Esophagus muscularis mucosa (tissue), 4 donors: ENCODE measurements at regions not wholly inside any gene's neighbourhood (a gene's known extent, or its start where the extent isn't known, plus 50 kb on each side); places are given as distances from the start of the nearest gene placed in this dataset.

Experiments used
- DNase-seq: peaks from one replicate; pipeline ENCODE4 v3.0.0-alpha.2; 2017; ENCODE audit errors: extremely low spot score
- H3K27ac ChIP-seq, 4 donors: fragments of 200-600 bp; sonication (generic); replicated peaks in 1 of 4; 1 replicate in 3 of 4; 2 replicates in 1 of 4; pipeline ENCODE4 v1.5.1; 2016 to 2019; ENCODE audit warnings: mild to moderate bottlenecking in 1 of 4
- H3K27me3 ChIP-seq, 4 donors: fragments of 200-600 bp; sonication (generic); one replicate each; pipeline versions ENCODE4 v1.5.1 to v1.6.0; 2016 to 2019
- H3K36me3 ChIP-seq, 4 donors: fragments of 200-600 bp; sonication (generic); one replicate each; pipeline ENCODE4 v1.5.1; 2016 to 2019
- H3K4me1 ChIP-seq, 4 donors: fragments of 200-600 bp; sonication (generic); one replicate each; pipeline ENCODE4 v1.5.1; 2016 to 2019
- H3K4me3 ChIP-seq, 4 donors: fragments of 200-600 bp; sonication (generic); 1 replicate in 2 of 4; 2 replicates in 2 of 4; pipeline ENCODE4 v1.5.1; 2016 to 2019; ENCODE audit warnings: mild to moderate bottlenecking in 4 of 4, moderate library complexity in 1 of 4
- H3K9me3 ChIP-seq, 4 donors: fragments of 200-600 bp; sonication (generic); 1 replicate in 3 of 4; 2 replicates in 1 of 4; pipeline ENCODE4 v1.5.1; 2016 to 2019
- EP300 ChIP-seq: sonication (generic); formaldehyde crosslinking; IDR thresholded peaks from one replicate; pipeline ENCODE4 v1.6.1; 2017; ENCODE audit warnings: antibody characterized with exemption
- POLR2A ChIP-seq: fragments of 450-650 bp; IDR thresholded peaks from one replicate; pipeline ENCODE4 v1.6.1; 2017; ENCODE audit warnings: antibody characterized with exemption, moderate library complexity, mild to moderate bottlenecking, low read depth
- POLR2AphosphoS5 ChIP-seq, 2 donors: sonication (generic); formaldehyde crosslinking; IDR thresholded peaks; one replicate each; pipeline ENCODE4 v1.6.1; 2017; ENCODE audit warnings: antibody characterized with exemption in 2 of 2
- WGBS: methylation state at CpG from one replicate; pipeline ENCODE4 v1.1.5; 2018; 5-methylcytosine and 5-hydroxymethylcytosine counted together
- intact Hi-C: fragments of 100-400 bp; cut with DNase I; formaldehyde crosslinking; loops from one replicate; pipeline ENCODE4 v1.15.1; 2023
- TF ChIP-seq, protein P1 (sequence below), 3 experiments: fragments of 200-600 bp in 2 of 3; fragments of 450-650 bp in 1 of 3; sonication (generic) in 2 of 3; IDR thresholded peaks; one replicate each; pipeline ENCODE4 v1.5.1; 2017 to 2019; ENCODE audit warnings: antibody characterized with exemption in 3 of 3, mild to moderate bottlenecking in 2 of 3, moderate library complexity in 1 of 3

GRCh38 chr6:108778421-108779186 lies 69.6 kb upstream of the ARMC2 start:
- no peaks in the 10 kb centered on the region for H3K27me3 ChIP-seq
- DNase-seq, result peak; percentile 57
- no peaks in the 10 kb centered on the region for H3K36me3 ChIP-seq
- intact Hi-C loops, result no loop called here
- TF ChIP-seq, protein P1, sequence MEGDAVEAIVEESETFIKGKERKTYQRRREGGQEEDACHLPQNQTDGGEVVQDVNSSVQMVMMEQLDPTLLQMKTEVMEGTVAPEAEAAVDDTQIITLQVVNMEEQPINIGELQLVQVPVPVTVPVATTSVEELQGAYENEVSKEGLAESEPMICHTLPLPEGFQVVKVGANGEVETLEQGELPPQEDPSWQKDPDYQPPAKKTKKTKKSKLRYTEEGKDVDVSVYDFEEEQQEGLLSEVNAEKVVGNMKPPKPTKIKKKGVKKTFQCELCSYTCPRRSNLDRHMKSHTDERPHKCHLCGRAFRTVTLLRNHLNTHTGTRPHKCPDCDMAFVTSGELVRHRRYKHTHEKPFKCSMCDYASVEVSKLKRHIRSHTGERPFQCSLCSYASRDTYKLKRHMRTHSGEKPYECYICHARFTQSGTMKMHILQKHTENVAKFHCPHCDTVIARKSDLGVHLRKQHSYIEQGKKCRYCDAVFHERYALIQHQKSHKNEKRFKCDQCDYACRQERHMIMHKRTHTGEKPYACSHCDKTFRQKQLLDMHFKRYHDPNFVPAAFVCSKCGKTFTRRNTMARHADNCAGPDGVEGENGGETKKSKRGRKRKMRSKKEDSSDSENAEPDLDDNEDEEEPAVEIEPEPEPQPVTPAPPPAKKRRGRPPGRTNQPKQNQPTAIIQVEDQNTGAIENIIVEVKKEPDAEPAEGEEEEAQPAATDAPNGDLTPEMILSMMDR (IDR thresholded peaks at IDR 0.05), result no peak
- TF ChIP-seq POLR2A (no peak), POLR2AphosphoS5 (IDR thresholded peaks at IDR 0.05) (no peak), EP300 (no peak)
- 85% methylated on average over 7 of the region's 7 CpGs for WGBS
- no peak overlapping the region for H3K27ac ChIP-seq
- H3K9me3 ChIP-seq, result no peaks in the 10 kb centered on the region
- peaks cover 6 to 21% (median 19%) of the 10 kb centered on the region in 4 donors for H3K4me1 ChIP-seq
- H3K4me3 ChIP-seq, result no peak overlapping the region

- Histone ChIP-seq H3K4me3 (no peak overlapping the region), H3K9me3 (no peaks in the 10 kb centered on the region), H3K27me3 (no peaks in the 10 kb centered on the region), H3K36me3 (no peaks in the 10 kb centered on the region), H3K27ac (no peak overlapping the region), H3K4me1 (peaks cover 6 to 21% (median 19%) of the 10 kb centered on the region in 4 donors)
- whole genome bisulfite sequencing, result 76% methylated on average over 6 of the region's 6 CpGs
- intact Hi-C loops, result loop anchor here (5.0 kb wide), 2 partner anchors 53 to 222 kb away; no protein-coding TSS in a partner anchor
- TF ChIP-seq POLR2AphosphoS5 (IDR thresholded peaks at IDR 0.05), result no peak
- DNase-seq, result peak; percentile 90
Measured at GRCh38 chr6:108779536-108780275, 68.5 kb upstream of the ARMC2 start.

- Histone ChIP-seq H3K4me3 (no peak overlapping the region), H3K4me1 (peaks cover 6 to 21% (median 19%) of the 10 kb centered on the region in 4 donors), H3K27ac (no peak overlapping the region), H3K36me3 (no peaks in the 10 kb centered on the region), H3K27me3 (no peaks in the 10 kb centered on the region), H3K9me3 (no peaks in the 10 kb centered on the region)
- no peak for DNase-seq
- WGBS, result 94% methylated on average over 5 of the region's 6 CpGs
- intact Hi-C loops, result loop anchor here (5.0 kb wide), 2 partner anchors 52 to 223 kb away; no protein-coding TSS in a partner anchor
- TF ChIP-seq EP300, result no peak
- TF ChIP-seq, protein P1 (IDR thresholded peaks at IDR 0.05), result no peak
- no peak for TF ChIP-seq POLR2AphosphoS5 (IDR thresholded peaks at IDR 0.05)
- no peak for TF ChIP-seq POLR2A
Measured at GRCh38 chr6:108780784-108781183, 67.4 kb upstream of the ARMC2 start.

DNA sequence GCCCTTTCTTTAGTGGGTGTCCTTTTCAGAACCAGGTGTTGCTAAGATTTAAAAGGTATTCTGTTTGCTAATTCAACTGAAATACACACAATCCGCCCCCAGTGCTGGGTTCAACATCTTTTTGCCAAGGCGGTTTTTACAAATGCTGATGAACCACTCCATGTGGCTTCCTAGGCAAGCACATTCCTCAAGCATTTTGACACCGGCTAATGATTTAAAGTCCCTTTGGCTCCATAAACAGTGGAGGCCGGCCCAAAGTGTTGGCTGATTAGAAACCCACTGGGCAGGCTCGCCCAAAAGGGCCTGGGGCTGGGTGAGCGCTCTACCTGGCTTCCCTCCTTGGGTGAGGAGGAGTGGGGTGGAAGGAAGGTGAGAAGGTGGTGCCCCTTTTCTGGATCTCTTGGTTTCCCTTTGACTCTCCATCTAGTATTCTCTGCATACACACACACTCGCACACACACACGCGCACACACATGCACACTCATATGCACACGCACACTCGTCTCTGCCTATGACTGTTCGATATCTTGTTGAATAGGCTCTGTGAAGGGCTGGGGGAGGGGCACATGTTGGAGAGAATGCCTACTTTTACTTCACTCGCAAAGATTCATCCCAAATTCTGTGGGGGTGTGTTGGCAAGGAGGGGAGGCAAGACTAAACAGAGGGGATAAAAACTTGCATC lies 66.7 kb upstream of the ARMC2 start:
- Histone ChIP-seq H3K27me3 (no peaks in the 10 kb centered on the region), H3K4me1 (peaks cover 6 to 21% (median 19%) of the 10 kb centered on the region in 4 donors), H3K36me3 (no peaks in the 10 kb centered on the region), H3K4me3 (peak overlapping the region; percentile 42 to 55 (median 52)), H3K9me3 (no peaks in the 10 kb centered on the region), H3K27ac (peak overlapping the region; percentile 8 to 70 (median 56))
- TF ChIP-seq POLR2A, result no peak
- TF ChIP-seq, protein P1 (IDR thresholded peaks at IDR 0.05), result no peak
- TF ChIP-seq POLR2AphosphoS5 (IDR thresholded peaks at IDR 0.05), result no peak
- no peak for TF ChIP-seq EP300
- intact Hi-C loops, result loop anchor here (2.0 to 5.0 kb wide), 3 partner anchors 51 to 239 kb away; no protein-coding TSS in a partner anchor
- DNase-seq, result peak; percentile 89
- WGBS, result 69% methylated on average over 13 of the region's 13 CpGs
